OCI-LY1 (cell line): ENCODE measurements at regions not wholly inside any gene's neighbourhood (a gene's known extent, or its start where the extent isn't known, plus 50 kb on each side); places are given as distances from the start of the nearest gene placed in this dataset.

Experiments used
- EZH2 ChIP-seq: fragments of 200-600 bp; sonication (generic), shearing (Covaris generic); IDR thresholded peaks from 2 replicates; pipeline ENCODE4 v1.8.0; 2017; ENCODE audit warnings: borderline replicate concordance, mixed run types, mild to moderate bottlenecking, antibody characterized with exemption, low read length, moderate library complexity, mixed read lengths
- TF ChIP-seq, protein P1 (sequence below): fragments of 200-600 bp; sonication (generic), shearing (Covaris generic); IDR thresholded peaks from 2 replicates; pipeline ENCODE4 v1.5.1; 2017; ENCODE audit warnings: mild to moderate bottlenecking, antibody characterized with exemption, low read length, moderate library complexity, mixed read lengths

DNA sequence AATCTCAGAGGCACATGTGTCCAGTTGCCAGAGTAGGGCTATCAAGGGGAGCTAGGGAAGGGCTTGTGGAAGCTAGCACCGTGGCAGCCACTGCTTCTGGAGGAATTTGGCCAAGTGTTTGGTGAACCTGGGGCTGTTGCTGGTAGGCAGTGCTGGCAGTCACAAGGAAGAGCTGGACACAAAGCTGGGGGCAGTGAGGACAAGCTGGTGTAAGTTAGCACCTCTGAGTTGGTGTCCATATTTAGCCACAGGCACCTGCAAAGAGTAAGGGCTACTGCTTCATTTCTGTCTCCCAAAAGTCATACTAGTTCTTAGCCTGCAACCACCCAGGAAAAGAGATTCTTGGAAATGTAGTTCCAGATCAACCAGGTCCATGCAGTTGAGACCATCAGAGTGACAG, 359.4 kb downstream of the CSNK1G3 start:
- TF ChIP-seq, protein P1, sequence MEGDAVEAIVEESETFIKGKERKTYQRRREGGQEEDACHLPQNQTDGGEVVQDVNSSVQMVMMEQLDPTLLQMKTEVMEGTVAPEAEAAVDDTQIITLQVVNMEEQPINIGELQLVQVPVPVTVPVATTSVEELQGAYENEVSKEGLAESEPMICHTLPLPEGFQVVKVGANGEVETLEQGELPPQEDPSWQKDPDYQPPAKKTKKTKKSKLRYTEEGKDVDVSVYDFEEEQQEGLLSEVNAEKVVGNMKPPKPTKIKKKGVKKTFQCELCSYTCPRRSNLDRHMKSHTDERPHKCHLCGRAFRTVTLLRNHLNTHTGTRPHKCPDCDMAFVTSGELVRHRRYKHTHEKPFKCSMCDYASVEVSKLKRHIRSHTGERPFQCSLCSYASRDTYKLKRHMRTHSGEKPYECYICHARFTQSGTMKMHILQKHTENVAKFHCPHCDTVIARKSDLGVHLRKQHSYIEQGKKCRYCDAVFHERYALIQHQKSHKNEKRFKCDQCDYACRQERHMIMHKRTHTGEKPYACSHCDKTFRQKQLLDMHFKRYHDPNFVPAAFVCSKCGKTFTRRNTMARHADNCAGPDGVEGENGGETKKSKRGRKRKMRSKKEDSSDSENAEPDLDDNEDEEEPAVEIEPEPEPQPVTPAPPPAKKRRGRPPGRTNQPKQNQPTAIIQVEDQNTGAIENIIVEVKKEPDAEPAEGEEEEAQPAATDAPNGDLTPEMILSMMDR = no peak
- TF ChIP-seq EZH2 = no peak
